B cell (primary cell): ENCODE measurements at regions not wholly inside any gene's neighbourhood (a gene's known extent, or its start where the extent isn't known, plus 50 kb on each side); places are given as distances from the start of the nearest gene placed in this dataset.
"Not testable (repeated sequence)": the region's sequence is repeated elsewhere in the genome, so short reads cannot be mapped to it uniquely, and the experiment has no call there.

Experiments
- ATAC-seq: fragments of 200-7000 bp; cut with Tn5 transposase; one replicate; pipeline ENCODE4 v1.10.0; 2021; ENCODE audit warnings: low read depth, mild to moderate bottlenecking, moderate number of reproducible peaks, moderate library complexity
- CTCF ChIA-PET: fragments of 350-600 bp; sonication (Branson Sonifier 250); formaldehyde crosslinking; loops from one replicate; lab custom pipeline; 2021; ENCODE audit warnings: antibody characterized with exemption, inconsistent platforms; lab: Charles Lee
- POLR2A ChIA-PET: fragments of 350-600 bp; sonication (Branson Sonifier 250); formaldehyde crosslinking; loops from one replicate; lab custom pipeline; 2021; ENCODE audit warnings: antibody characterized with exemption; lab: Charles Lee
- DNase-seq: peaks from one replicate; pipeline ENCODE4 v3.0.0; 2013
- H2AFZ ChIP-seq: 2 replicates; pipeline ENCODE4 v1.6.1; 2012; ENCODE audit warnings: mild to moderate bottlenecking, low read depth, low read length; ENCODE audit not compliant: insufficient read depth, poor library complexity, severe bottlenecking
- H3K27ac ChIP-seq, 2 donors: 1 replicate in 1 of 2; 2 replicates in 1 of 2; pipeline ENCODE4 v1.5.1; 2012 to 2013; ENCODE audit warnings: low read length in 2 of 2, mild to moderate bottlenecking in 2 of 2, moderate library complexity in 1 of 2
- H3K27me3 ChIP-seq, 4 experiments: fragments of 200-600 bp in 1 of 4; sonication (generic) in 1 of 4; replicated peaks in 1 of 4; 1 replicate in 2 of 4; 2 replicates in 2 of 4; pipeline versions ENCODE4 v1.6.1 to v1.7.0; 2013 to 2016; ENCODE audit warnings: low read length in 3 of 4, mild to moderate bottlenecking in 2 of 4, mixed read lengths in 1 of 4, moderate library complexity in 1 of 4; ENCODE audit not compliant: insufficient read depth in 4 of 4, control insufficient read depth in 3 of 4; ENCODE audit errors: control extremely low read depth in 1 of 4
- H3K36me3 ChIP-seq, 2 experiments: replicated peaks in 1 of 2; 1 replicate in 1 of 2; 2 replicates in 1 of 2; pipeline versions ENCODE4 v1.6.1 to v1.7.1; 2013; ENCODE audit warnings: low read length in 1 of 2; ENCODE audit not compliant: insufficient read depth in 2 of 2, control insufficient read depth in 1 of 2; ENCODE audit errors: control extremely low read depth in 1 of 2, extremely low read depth in 1 of 2
- H3K4me1 ChIP-seq, 2 donors: fragments of 200-600 bp in 1 of 2; sonication (generic) in 1 of 2; 1 replicate in 1 of 2; 2 replicates in 1 of 2; pipeline versions ENCODE4 v1.5.1 to v1.6.1; 2013 to 2017; ENCODE audit warnings: low read length in 2 of 2; ENCODE audit not compliant: control insufficient read depth in 2 of 2, insufficient read depth in 2 of 2
- H3K4me2 ChIP-seq: replicated peaks from 2 replicates; pipeline ENCODE3; 2012; ENCODE audit warnings: mild to moderate bottlenecking, low read depth, low read length; ENCODE audit not compliant: poor library complexity, severe bottlenecking
- H3K4me3 ChIP-seq, 5 experiments: fragments of 200-600 bp in 1 of 5; sonication (generic) in 1 of 5; 1 replicate in 3 of 5; 2 replicates in 2 of 5; pipeline versions ENCODE4 v1.5.1 to v1.7.0; 2011 to 2016; ENCODE audit warnings: low read length in 4 of 5, mild to moderate bottlenecking in 4 of 5, low read depth in 2 of 5, control low read depth in 1 of 5, moderate library complexity in 1 of 5; ENCODE audit not compliant: insufficient read depth in 1 of 5; ENCODE audit errors: control extremely low read depth in 1 of 5, extremely low read depth in 1 of 5
- H3K79me2 ChIP-seq: fragments of 200-600 bp; sonication (generic); one replicate; pipeline ENCODE4 v1.6.0; 2016; ENCODE audit warnings: low read length; ENCODE audit not compliant: control insufficient read depth, insufficient read depth
- H3K9ac ChIP-seq: fragments of 200-600 bp; sonication (generic); 2 replicates; pipeline ENCODE4 v1.6.1; 2017; ENCODE audit warnings: mild to moderate bottlenecking, low read length, moderate library complexity
- H3K9me3 ChIP-seq, 3 donors: one replicate each; pipeline versions ENCODE4 v1.6.1 to v1.7.1; 2013; ENCODE audit warnings: low read length in 2 of 3; ENCODE audit not compliant: control insufficient read depth in 2 of 3, insufficient read depth in 1 of 3; ENCODE audit errors: control extremely low read depth in 1 of 3
- H4K20me1 ChIP-seq: 2 replicates; pipeline ENCODE4 v1.6.0; 2012; ENCODE audit warnings: mild to moderate bottlenecking, low read length; ENCODE audit not compliant: insufficient read depth, control insufficient read depth, poor library complexity, severe bottlenecking
- H3K27ac Mint-ChIP-seq: one replicate; pipeline ENCODE4 v1.8.0; 2021; ENCODE audit warnings: mixed read lengths
- H3K27me3 Mint-ChIP-seq: one replicate; pipeline ENCODE4 v1.8.0; 2021; ENCODE audit warnings: mixed read lengths
- H3K4me1 Mint-ChIP-seq: one replicate; pipeline ENCODE4 v1.8.0; 2021; ENCODE audit warnings: mixed read lengths
- H3K4me3 Mint-ChIP-seq: one replicate; pipeline ENCODE4 v1.8.0; 2021; ENCODE audit warnings: mixed read lengths
- H3K9me3 Mint-ChIP-seq: one replicate; pipeline ENCODE4 v1.8.0; 2022; ENCODE audit warnings: mixed read lengths; ENCODE audit not compliant: insufficient read depth
- CTCF ChIP-seq: fragments of 200-600 bp; IDR thresholded peaks from one replicate; pipeline ENCODE4 v1.8.0; 2022; ENCODE audit warnings: antibody characterized with exemption, mild to moderate bottlenecking
- EZH2 ChIP-seq: IDR thresholded peaks from 2 replicates; pipeline ENCODE4 v1.6.1; 2012; ENCODE audit warnings: borderline replicate concordance, low read depth, mild to moderate bottlenecking, moderate library complexity, low read length; ENCODE audit not compliant: insufficient read depth, poor library complexity, severe bottlenecking
- WGBS: methylation state at CpG from one replicate; pipeline ENCODE4 v1.1.5; 2013; ENCODE audit warnings: missing lambda C conversion rate; ENCODE audit not compliant: insufficient coverage; 5-methylcytosine and 5-hydroxymethylcytosine counted together
- intact Hi-C: fragments of 100-400 bp; cut with micrococcal nuclease; formaldehyde crosslinking; loops from one replicate; pipeline ENCODE4 v1.10.0; 2022

DNA sequence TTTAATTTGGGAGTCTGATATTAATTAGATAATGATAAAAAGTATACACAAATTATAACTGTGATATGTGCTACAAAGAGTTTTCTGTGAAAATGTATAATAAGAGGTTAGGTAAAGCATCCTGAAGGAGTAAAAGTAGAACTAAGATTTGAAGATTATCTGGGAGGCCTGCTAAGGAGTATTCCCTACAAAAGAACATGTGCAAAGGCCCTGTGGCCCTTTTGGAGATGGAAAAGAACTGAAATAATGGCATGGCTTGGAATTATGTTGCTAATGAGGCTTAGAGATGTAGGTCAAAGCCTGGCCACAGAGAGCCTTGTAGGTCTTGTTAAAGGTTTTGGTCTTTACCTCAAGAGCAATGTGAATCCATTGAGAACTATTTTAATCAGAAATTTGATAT, 82.0 kb downstream of the ZIC4 start:
- ATAC-seq, result no peak
- no peak overlapping the region for H3K27ac ChIP-seq
- no peak overlapping the region for H3K4me3 Mint-ChIP-seq
- no peak overlapping the region for H2AFZ ChIP-seq
- intact Hi-C loops, result no loop called here
- ChIA-PET POLR2A (no interaction called here), CTCF (no interaction called here)
- H3K4me1 Mint-ChIP-seq, result no peaks in the 10 kb centered on the region
- TF ChIP-seq CTCF, result no peak
- no peak for TF ChIP-seq EZH2
- no peak overlapping the region for H3K4me2 ChIP-seq
- H3K27me3 Mint-ChIP-seq, result no peaks in the 10 kb centered on the region
- H4K20me1 ChIP-seq, result no peaks in the 10 kb centered on the region
- no peak overlapping the region for H3K9ac ChIP-seq
- no peaks in the 10 kb centered on the region for H3K79me2 ChIP-seq
- no peaks in the 10 kb centered on the region for H3K9me3 Mint-ChIP-seq
- peaks cover 0 to 4% (median 0%) of the 10 kb centered on the region in 3 donors for H3K9me3 ChIP-seq
- no peaks in the 10 kb centered on the region for H3K36me3 ChIP-seq
- DNase-seq, result no peak
- no peaks in the 10 kb centered on the region for H3K27me3 ChIP-seq
- no peak overlapping the region for H3K27ac Mint-ChIP-seq
- H3K4me3 ChIP-seq, result no peak overlapping the region
- H3K4me1 ChIP-seq, result no peaks in the 10 kb centered on the region

DNA sequence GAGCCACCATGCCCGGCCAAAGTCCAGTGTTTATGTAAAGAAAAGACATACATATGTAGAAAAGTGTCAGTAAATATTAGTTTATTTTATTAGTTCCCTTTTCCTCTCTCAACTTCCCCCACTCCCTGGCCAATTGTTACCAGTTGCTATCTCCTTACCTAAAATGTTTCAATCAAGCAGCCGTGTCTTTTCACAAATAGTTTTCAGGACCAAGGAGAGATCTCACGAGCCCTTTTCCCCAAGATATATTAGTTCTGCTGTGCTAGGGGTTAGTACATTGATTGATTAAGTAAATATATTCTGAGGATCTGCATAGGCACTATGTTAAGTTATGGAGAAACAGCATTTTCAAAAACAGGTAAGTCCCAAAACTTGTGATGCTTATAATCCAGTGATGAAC, 87.4 kb downstream of the ZIC4 start:
- H3K4me3 Mint-ChIP-seq, result no peak overlapping the region
- CTCF ChIA-PET, result no interaction called here
- no peak overlapping the region for H3K27ac ChIP-seq
- H3K4me1 ChIP-seq, result no peaks in the 10 kb centered on the region
- no peak for ATAC-seq
- peaks cover 2% of the 10 kb centered on the region for H3K9me3 Mint-ChIP-seq
- H2AFZ ChIP-seq, result no peak overlapping the region
- H4K20me1 ChIP-seq, result no peaks in the 10 kb centered on the region
- no peaks in the 10 kb centered on the region for H3K27me3 ChIP-seq
- H3K36me3 ChIP-seq, result no peaks in the 10 kb centered on the region
- no CpG with 5 or more reads among the region's 3 CpGs for WGBS
- intact Hi-C loops, result no loop called here
- H3K4me1 Mint-ChIP-seq, result no peaks in the 10 kb centered on the region
- H3K27ac Mint-ChIP-seq, result no peak overlapping the region
- H3K9ac ChIP-seq, result no peak overlapping the region
- no peak overlapping the region for H3K4me2 ChIP-seq
- TF ChIP-seq EZH2, result no peak
- no peak for TF ChIP-seq CTCF
- no peaks in the 10 kb centered on the region for H3K79me2 ChIP-seq
- H3K9me3 ChIP-seq, result peaks cover 0 to 6% (median 0%) of the 10 kb centered on the region in 3 donors
- no peak for DNase-seq
- no peak overlapping the region for H3K4me3 ChIP-seq
- POLR2A ChIA-PET, result no interaction called here
- H3K27me3 Mint-ChIP-seq, result no peaks in the 10 kb centered on the region

DNA sequence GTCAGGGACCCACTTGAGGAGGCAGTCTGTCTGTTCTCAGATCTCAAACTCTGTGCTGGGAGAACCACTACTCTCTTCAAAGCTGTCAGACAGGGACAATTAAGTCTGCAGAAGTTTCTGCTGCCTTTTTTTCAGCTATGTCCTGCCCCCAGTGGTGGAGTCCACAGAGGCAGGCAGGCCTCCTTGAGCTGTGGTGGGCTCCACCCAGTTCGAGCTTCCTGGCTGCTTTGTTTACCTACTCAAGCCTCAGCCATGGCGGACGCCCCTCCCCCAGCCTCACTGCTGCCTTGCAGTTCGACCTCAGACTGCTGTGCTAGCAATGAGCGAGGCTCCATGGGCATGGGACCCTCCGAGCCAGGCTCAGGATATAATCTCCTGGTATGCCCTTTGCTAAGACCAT, 89.3 kb downstream of the ZIC4 start:
- H3K79me2 ChIP-seq, H3K4me2 ChIP-seq, H3K27ac Mint-ChIP-seq, POLR2A ChIA-PET, H3K4me3 ChIP-seq, intact Hi-C loops, H3K27me3 ChIP-seq, H3K27me3 Mint-ChIP-seq, H3K36me3 ChIP-seq, H4K20me1 ChIP-seq, H3K4me1 ChIP-seq, H3K4me3 Mint-ChIP-seq, H3K9ac ChIP-seq, CTCF ChIA-PET, H3K9me3 ChIP-seq, H2AFZ ChIP-seq, H3K4me1 Mint-ChIP-seq, ATAC-seq, H3K9me3 Mint-ChIP-seq, DNase-seq, H3K27ac ChIP-seq: not testable (repeated sequence)
- WGBS, result 72% methylated on average over 5 of the region's 6 CpGs
